Stimulated activated naive CD4-positive, alpha-beta T cell treated with Interleukin-2 at 50 U/mL for 16 hours (primary cell): ENCODE measurements at regions not wholly inside any gene's neighbourhood (a gene's known extent, or its start where the extent isn't known, plus 50 kb on each side); places are given as distances from the start of the nearest gene placed in this dataset.

Experiments
- DNase-seq: peaks from one replicate; lab custom pipeline; 2025; lab: John Stamatoyannopoulos, UW

DNA sequence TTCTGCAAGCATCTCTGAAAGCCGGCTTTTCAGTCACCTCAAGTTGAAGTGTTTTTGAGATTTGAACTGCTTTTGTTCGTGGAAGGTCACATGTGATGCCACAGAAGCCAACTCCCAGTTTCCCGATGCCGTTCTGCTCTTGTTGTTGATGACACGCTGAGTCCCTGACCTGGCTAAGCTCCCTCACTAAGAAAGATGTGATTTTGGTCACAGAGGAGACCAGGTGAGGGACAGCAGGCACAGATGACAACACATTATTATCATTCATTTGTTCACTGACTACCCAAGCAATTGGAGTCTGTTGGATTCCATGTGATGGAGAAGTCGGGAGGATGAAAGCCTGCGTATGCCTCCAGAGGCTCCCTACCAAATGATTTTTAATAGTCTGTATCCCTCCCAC, 822.4 kb upstream of the RBFOX1 start:
- DNase-seq: no peak

DNA sequence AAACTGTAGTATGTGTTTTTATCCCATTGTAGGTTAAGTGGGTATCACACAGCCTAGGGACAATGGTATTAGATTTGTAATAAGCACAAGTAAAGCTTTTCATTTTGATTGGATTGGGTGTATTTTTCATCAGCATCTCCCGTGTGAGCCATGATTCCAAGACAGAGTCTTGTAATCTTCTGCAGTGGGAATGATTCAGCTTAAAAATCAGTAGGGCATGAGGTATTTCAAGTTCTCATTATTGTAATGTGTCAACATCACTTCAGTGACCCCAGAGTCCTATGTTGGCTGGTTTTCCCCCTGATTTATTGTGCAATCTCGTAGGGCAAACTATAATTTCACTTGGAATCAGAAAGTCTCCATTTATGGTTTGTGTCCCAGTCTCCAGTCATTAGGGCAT, 833.2 kb upstream of the RBFOX1 start:
- no peak for DNase-seq

DNA sequence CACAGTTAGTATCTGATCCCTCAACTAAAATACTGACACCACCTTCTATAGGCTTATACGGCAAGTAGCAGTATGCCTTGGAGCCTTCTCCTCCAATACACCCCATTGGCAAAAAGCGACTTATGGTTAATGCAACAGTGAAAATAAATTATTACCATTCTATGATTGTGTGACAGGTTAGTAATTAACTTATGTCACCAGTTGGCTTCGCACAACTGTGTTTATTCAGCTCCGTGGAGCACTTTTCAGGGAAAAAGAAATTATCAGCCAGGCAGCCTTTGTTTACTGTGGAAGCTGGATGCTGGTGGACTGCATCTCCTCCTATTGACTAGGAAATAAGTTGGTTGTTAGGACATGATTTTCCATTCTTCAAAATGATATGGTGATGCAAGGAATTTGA, 833.8 kb upstream of the RBFOX1 start:
- no peak for DNase-seq

DNA sequence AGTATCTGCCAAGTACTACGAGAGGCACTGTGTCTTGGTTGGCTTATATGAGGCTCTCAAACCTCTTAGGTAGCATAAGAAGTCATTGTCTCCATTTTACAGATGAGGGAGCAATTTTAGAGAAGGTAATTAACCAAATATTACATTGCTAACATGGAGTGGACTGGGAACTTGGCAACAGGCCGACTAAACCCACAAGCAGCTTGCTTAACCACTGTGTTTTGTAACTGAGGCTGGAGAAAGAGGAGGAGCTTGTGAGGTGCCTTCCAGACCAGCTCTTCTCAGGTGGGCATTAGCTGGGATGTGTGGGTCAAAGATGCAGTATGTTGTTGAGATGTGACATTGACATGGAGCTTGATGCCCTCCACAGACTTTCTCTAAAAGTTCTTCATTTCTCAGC, 835.6 kb upstream of the RBFOX1 start:
- no peak for DNase-seq

DNA sequence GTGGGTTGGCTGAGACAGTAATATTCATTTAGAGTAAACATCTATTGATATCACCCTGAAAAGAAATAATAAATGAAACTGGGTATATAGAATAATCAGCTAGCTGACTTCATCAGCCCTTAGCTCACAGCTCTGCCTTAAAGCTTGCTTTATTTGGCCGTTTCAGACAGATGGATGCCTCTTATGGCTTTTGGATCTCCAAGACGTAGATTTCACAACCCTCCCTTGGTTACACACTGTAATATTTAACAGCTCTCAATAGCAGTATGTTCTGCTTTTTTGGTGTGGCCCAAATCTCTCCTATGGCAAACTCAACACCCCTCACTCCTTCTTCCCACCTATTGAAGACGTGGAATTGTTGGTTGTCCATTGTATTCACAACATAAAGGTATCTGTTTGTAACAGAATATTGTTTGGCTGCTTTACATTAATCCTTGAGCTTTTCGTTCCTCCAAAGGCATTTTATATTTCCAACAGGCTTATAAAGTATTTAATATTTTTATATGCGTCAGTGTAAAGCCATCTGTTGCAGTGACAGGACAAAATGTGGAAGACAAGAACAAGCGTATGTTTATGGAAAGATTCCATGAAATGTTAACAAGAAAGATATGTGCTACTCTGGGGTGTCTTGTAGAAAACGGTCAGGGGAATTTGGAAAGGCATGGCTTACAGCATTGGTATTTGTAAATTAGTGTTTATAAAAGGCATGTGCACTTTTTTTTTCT, 837.0 kb upstream of the RBFOX1 start:
- DNase-seq: no peak

DNA sequence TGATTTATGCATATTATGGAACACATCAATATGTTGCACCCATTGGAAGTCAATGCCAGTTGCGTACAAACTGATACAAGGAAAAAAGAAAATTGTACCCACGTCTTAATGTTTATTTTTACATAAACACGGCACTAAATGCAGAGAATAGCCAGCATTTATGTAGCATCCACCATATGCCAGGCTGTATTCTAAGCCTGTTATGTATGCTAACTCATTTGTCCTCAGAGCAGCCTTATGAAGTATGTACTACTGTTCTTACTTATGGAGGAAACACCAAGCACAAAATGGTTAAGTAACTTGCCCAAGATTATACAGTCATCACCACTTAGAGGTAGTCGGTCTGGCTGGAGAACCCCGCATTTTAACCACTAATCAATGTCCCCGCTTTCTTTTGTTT, 837.9 kb upstream of the RBFOX1 start:
- DNase-seq: no peak

DNA sequence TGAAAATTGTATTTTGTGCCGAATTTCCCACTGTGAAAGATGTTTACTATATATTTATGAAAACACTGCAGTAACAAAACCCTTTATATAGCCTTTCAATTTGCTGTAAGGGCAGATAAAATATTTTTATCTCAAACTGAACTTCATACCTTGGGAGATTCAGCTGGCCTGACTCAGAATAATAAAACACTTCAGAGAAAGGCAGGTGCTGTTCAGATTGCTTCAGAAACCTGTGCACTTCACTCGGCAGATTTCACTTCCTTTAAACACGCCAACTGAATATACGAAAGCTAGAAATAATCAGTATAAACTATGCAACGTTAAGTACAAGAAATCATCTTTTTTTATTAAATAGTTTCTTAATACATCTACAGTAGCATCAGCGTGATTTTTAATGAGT, 839.1 kb upstream of the RBFOX1 start:
- no peak for DNase-seq

DNA sequence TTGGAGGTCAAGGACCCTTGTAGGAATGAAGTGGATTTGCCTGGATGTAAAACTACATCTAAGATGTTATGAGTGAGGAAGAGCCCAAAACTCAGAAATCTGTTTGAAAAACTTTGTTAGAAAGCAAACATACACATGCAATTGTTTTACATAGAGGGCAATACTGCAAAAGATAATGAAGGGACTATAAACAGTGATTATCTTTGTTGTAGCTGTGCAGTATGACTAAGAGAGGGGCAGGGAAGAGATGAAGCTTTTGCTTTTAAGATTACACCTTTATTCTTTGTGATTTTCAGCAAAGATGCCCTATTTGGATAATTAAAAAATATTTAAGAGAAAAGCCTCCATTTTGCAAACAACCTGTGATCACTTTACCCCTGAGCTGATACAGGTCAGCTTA, 839.9 kb upstream of the RBFOX1 start:
- no peak for DNase-seq

DNA sequence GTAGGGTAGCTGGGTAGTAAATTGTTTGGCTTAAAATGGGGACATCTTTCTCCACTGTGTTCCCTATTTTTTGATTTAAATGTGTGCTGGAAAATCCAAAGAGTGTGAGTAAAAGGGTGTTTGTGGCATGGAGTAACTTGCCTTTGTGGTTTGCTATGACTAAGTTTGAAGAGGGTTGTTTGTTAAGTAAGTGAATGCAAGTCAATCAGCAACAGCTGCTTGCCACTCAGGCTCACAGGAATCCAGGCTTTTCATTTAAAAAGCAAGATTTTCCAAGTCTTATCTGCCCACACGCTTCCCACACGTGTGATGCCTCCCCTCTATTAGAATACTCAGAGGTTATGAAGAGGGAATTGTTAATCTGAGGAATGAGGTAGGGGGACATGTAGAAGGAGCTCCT, 847.7 kb upstream of the RBFOX1 start:
- DNase-seq: no peak

DNA sequence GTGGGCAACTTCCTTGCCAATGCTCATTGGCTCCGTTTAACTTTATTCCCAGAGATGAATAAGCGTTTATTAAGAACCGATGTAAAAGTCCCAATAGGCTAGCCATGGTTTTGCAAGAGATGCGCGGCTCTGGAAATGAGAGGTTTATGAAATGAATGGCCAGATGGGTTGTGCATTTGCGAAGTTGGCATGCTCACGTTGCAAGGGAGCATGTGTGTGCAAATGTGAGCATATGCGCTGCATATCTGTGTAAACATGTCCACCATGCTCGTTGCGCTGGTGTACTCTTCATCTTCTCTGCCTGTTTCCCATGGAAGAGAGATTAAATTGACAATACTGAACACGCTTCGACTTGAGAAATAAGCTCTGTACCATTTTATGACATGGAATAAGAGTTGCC, 848.6 kb upstream of the RBFOX1 start:
- DNase-seq: no peak

DNA sequence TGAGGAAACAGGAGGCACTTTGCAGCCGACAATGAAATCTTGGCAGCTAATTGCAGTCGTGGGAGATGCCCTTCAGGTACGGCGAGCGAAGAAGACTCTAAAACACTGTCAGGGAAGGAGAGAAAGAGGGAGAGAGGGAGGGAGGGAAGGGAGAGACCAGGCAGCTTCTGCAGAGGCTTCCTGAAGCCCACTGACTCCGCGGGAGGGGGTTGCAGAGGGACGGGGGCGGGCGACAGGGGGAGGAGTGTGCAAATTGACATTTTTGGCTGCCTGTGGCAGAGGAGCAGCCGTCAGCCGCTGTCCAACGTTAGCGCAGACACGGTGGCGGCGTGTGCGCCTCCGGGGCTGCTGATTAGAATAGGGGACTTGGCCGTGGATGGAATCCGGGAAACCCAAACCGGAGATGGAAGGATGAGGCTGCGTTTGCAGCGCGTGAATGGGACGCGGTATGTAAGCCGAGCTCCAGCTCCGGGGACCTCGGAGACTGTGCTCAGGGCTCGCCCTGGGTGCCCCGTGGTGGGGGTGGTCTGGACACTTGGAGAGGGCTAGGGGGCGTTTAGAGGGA, 849.1 kb upstream of the RBFOX1 start:
- DNase-seq: no peak

DNA sequence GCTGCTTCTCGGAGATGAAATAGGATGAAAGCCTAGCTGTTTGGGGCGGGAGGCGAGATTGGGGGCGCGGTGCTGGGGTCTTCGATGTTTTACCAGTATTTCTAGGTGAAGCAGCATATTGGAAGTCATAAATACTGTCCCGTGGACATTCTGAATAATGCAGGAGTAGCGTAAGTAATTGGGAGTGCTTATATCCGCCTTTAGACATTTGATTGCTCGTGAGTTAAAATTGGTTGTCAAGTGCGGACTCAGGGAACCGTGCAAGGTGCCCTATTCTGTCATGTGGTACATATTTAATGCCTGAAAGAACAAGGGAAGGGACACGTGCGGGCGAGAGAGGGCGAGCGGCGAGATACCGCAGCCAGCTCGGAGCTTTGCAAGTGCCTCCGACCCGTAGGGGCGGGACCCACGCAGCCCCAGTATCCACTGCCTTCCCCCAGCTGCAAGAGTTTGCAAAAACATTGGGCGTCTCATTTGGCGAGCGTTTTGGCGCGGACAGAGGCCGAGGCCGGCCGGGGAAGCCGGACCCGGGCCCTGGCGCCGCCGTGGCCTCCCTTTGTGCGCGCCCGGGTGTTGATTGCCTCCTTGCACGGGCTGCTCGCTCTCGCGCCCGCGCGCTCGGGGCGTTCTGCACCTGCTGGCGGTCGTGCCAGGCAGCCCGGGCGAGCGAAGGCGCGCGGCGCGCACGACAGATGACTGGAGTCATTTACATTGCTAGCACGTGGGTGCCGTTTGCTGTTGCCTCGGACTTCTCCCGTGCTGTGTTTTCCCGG, 849.8 kb upstream of the RBFOX1 start:
- DNase-seq: no peak

DNA sequence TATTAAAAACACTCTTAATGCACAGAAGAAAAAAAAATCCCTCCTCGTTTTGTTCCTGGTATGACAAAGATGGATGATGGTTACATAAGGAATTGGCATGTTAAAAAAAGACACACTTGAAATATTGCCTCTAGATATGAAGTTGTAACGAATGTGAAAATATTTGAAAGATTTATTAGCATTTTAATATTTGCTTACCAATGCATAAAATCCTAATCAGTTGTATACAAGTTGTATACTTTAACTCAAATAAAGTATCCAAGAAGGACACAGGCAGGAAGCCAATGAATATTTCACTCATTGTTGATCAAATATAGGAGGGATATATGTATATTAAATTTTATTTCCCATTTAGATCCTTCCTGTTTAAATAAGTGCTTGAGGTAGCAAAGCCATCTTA, 850.8 kb upstream of the RBFOX1 start:
- no peak for DNase-seq

DNA sequence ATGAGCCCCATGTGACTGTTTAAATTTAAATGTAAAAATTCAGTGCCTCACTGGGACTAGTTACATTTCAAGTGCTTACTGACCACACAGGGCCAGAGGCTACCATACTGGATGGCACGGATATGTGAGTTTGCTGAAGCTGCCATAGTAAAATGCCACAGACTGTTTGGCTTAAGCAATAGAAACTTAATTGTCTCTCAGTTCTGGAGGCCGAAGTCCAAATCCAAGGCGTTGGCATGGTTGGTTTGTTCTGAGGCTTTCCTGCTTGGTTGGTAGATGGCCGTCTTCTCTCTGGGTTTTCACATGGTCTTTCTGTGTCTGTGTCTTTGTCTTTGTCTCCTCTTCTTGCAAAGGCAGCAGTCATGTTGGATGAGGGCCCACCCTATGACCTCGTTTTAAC, 878.9 kb upstream of the RBFOX1 start:
- DNase-seq: no peak

DNA sequence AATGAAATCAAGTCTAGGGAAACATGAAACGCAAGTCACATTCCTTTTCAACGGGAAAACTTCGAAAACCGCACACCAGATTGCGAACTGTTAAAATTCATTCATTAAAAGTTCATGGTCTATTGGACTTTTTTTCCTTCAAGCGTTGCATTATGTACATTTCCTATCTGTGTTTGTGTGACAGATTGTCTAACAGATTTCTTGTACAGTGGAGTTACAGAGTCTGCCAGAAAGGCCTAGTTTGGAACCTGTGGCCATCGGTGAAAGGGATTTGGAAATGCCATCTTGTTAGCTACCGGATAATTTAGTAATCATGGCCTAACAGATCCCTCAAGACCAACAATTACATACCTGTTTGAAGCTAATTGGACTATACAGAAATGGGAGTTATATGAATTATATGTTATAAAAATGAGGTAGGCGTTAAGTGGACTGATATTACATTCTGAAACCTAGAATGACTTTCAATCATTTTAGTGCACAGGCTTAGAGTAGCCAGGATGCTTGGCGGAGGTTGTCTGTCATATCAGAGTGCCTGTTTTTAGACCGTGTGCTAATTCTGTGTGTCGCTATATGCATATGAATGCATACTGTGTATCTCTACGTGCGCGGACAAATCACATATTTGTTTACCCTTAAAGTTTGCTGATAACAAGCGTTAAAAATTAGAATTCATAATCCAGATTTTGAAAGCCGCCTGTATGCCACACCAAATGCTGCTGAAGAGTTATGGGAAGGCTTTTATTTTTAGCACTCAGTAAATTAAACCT, 885.4 kb upstream of the RBFOX1 start:
- DNase-seq: no peak

DNA sequence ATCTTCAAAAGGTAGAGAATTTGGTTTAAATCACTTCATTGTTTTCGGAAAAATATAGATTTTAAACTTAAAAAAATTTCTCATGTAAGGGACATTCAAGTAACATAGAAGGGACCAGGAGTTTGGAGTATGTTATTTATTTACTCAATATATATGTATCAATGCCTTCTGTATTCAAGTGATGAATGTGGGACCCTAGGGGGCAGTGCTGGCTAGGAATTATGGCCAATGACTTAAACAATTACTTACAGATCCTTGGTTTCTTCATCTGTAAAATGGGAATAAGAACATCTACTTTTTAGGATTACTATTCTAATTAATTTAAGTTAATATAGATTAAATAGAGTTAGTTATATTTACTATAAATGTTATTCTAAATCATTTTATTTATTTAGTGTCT, 886.3 kb upstream of the RBFOX1 start:
- no peak for DNase-seq

DNA sequence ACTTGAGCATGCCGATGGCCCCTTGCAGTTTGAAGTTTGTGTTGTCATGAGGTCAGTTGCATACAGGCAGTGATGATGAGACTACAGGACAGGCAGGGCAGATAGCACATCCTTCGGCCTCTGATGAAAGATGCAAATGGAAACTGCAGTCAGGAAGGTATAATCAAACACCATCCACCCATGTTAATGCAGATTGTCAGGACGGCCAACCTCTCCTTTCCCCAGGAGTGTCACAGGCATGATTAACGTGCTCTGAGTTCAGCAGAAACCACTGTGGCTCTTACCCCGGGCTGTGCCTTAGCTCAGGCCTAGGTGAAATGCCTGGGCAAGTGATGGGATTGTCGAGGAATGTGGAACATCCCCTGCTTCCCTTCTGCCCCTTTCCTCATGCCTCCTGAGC, 893.5 kb upstream of the RBFOX1 start:
- DNase-seq: no peak

DNA sequence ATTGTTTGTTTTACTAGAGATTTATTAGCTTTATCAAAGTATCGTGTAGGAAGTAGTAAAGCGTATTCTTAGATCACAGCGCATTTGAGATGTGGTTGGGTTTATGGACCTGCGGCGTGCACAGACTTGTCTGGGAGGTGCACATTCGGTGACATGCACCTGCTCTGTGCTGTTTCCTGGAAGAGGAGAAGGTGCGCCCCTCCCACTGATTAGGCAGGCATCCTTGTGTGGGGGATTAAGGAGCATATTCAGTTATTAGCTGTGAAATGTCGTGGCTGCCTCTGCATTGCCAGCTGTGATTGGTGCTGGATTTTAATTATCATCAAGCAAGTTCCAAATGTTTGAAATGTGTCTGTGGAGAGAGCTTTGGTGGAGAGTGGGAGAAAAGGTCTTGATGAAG, 903.8 kb upstream of the RBFOX1 start:
- DNase-seq: no peak

DNA sequence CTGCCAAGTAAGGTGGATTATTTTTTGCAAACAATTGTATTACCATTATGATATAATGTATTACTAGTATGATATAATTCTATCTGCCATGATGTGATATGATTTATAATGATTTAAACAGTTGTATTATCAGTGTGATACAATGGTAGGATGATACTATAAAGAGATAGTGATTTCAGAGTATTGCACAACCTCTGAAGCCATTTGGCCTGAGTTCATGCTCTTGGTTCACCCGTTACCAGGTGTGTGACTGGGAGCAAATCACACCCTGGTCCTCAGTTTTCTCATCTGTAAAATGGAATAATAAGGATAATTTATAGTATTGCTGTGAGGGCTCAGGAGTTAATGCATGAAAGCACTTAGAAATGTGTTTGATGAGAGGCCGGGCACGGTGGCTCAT, 905.0 kb upstream of the RBFOX1 start:
- no peak for DNase-seq

DNA sequence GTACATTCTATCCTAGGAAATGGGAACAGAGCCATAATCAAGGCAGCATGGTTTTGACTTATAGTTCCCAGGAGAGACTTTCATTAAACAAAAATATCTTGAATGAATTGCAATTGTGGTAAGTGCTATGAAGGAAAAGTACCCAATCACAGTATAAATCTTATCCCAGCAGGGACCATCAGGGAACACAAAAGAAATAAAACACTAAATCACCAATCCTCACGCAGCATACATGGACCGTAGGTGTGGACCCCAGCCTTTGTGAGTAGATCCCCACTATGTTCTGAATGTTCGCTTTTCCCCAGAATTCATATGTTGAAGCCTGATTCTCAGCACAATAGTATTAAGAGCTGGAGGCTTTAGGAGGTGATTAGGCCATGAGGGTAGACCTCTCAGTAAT, 925.0 kb upstream of the RBFOX1 start:
- no peak for DNase-seq

DNA sequence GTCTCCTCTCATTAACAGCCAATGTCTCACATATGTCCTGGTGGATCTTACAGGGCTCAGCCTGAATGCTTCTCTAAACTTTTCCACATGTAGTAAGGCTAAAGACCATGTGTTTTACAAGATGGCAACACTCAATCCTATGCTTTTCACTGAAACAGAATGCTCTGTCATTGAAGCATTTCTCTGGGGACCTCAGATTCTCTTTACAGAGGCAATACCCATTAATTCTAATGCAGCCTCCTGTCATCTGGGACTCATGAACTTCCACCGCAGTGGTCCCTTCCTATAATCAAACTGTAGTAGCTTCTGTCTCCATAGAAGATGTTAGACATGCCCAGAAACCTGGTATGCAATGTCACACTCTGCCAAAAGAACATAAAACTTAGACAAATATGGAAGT, 926.6 kb upstream of the RBFOX1 start:
- no peak for DNase-seq

DNA sequence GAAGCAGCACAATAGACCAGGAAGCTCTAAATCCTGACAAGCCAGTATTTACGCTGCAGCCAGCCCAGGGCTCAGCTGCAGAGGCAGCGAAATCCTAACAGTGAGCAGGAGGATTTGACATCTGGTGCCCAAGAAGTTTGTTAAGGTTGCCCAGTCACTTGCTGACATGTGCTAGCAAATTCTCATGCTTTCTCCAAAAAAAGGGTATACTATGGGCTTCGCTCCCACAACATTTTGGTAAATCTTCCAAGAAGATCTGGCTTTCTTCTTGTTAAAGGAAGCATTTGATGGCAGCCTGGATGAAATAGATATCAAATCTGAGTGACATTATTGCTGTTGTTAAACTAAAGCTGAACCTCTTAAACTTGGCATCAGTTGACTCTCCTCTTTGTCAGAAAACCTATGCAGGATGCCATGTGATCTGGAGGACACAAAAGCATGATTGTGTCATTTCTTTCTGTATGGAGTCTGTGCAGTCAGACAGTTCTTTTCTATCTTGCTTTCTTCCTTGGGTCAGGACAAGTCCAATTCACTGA, 949.7 kb upstream of the RBFOX1 start:
- no peak for DNase-seq

DNA sequence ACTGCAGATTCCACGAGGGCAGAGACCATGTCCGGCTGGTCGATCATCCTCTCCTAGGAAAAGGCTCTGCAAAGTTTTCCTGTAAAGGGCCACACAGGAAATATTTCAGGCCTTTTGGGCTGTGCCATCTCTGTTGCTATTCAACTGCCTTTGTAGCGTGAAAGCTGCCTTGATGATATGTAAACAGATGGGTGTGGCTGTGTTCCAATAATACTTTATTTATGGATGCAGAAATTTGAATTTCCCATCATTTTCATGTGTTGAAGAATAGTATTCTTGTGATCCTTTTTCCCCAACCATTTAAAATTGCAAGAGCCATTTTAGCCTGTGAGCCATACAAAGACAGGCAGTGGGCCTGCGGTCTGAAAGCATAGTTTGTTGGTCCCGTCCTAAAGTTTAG, 950.7 kb upstream of the RBFOX1 start:
- no peak for DNase-seq
